Liver (tissue), 3 donors: ENCODE measurements at regions not wholly inside any gene's neighbourhood (a gene's known extent, or its start where the extent isn't known, plus 50 kb on each side); places are given as distances from the start of the nearest gene placed in this dataset.

Experiments used
- EGR1 ChIP-seq, 2 donors: IDR thresholded peaks; 2 replicates each; pipeline ENCODE4 v1.6.1; 2016 to 2018; ENCODE audit warnings: antibody characterized with exemption in 2 of 2, low read depth in 2 of 2
- GABPA ChIP-seq, 2 donors: IDR thresholded peaks in 1 of 2; conservative IDR thresholded peaks in 1 of 2; 2 replicates each; pipeline ENCODE4 v1.6.1; 2016; ENCODE audit warnings: antibody characterized with exemption in 2 of 2, mild to moderate bottlenecking in 1 of 2, moderate library complexity in 1 of 2
- JUND ChIP-seq, 2 donors: IDR thresholded peaks; 2 replicates each; pipeline ENCODE4 v1.6.1; 2016; ENCODE audit warnings: antibody characterized with exemption in 2 of 2
- RAD21 ChIP-seq, 2 donors: IDR thresholded peaks; 2 replicates each; pipeline ENCODE4 v1.6.1; 2016; ENCODE audit warnings: antibody characterized with exemption in 2 of 2, mild to moderate bottlenecking in 2 of 2
- RXRA ChIP-seq, 2 donors: IDR thresholded peaks; 2 replicates each; pipeline ENCODE4 v1.6.1; 2017 to 2018; ENCODE audit warnings: antibody characterized with exemption in 2 of 2, mild to moderate bottlenecking in 1 of 2
- TAF1 ChIP-seq: conservative IDR thresholded peaks from 2 replicates; pipeline ENCODE4 v1.6.1; 2016; ENCODE audit warnings: antibody characterized with exemption, mild to moderate bottlenecking
- YY1 ChIP-seq: IDR thresholded peaks from 2 replicates; pipeline ENCODE4 v1.6.1; 2016; ENCODE audit warnings: antibody characterized with exemption, mild to moderate bottlenecking
- TF ChIP-seq, protein P1 (sequence below): fragments of 150-350 bp; IDR thresholded peaks from 2 replicates; pipeline ENCODE4 v1.5.1; 2017; ENCODE audit warnings: improper control_type of control experiment, low read depth, low read length; ENCODE audit not compliant: missing input control
- TF ChIP-seq, protein P2 (sequence below): IDR thresholded peaks from 2 replicates; pipeline ENCODE4 v1.6.1; 2016; ENCODE audit warnings: antibody characterized with exemption, mild to moderate bottlenecking
- donor health status: healthy.
- donor health status: healthy.

DNA sequence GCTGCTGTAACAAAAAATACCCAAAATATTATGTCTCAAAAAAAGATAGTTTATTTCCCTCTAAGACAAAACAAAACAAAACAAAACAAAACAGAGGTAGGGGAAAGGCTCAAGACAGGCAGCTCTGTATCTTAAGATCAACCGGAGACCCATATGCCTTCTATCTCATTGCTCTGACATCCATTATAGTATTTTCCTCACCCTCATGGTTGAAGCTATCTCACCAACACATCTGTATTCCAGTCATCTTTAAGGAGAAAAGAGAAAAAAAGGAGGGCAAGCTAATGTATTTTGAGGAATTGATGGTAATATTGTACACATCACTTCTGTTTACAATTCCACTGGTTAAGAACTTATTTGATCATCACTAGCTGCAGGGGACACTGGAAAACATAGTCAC, 239.7 kb downstream of the ICOS start:
- TF ChIP-seq RAD21 (IDR thresholded peaks at IDR 0.05) (no peak), JUND (IDR thresholded peaks at IDR 0.05) (no peak), RXRA (IDR thresholded peaks at IDR 0.05) (no peak), GABPA (IDR thresholded peaks at IDR 0.05 in 1 of 2, conservative IDR thresholded peaks at IDR 0.05 in 1 of 2) (no peak), EGR1 (IDR thresholded peaks at IDR 0.05; ENCODE audit: low read depth in 2 of 2) (no peak), TAF1 (no peak), YY1 (no peak)
- TF ChIP-seq, protein P1, sequence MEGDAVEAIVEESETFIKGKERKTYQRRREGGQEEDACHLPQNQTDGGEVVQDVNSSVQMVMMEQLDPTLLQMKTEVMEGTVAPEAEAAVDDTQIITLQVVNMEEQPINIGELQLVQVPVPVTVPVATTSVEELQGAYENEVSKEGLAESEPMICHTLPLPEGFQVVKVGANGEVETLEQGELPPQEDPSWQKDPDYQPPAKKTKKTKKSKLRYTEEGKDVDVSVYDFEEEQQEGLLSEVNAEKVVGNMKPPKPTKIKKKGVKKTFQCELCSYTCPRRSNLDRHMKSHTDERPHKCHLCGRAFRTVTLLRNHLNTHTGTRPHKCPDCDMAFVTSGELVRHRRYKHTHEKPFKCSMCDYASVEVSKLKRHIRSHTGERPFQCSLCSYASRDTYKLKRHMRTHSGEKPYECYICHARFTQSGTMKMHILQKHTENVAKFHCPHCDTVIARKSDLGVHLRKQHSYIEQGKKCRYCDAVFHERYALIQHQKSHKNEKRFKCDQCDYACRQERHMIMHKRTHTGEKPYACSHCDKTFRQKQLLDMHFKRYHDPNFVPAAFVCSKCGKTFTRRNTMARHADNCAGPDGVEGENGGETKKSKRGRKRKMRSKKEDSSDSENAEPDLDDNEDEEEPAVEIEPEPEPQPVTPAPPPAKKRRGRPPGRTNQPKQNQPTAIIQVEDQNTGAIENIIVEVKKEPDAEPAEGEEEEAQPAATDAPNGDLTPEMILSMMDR: no peak
- TF ChIP-seq, protein P2, sequence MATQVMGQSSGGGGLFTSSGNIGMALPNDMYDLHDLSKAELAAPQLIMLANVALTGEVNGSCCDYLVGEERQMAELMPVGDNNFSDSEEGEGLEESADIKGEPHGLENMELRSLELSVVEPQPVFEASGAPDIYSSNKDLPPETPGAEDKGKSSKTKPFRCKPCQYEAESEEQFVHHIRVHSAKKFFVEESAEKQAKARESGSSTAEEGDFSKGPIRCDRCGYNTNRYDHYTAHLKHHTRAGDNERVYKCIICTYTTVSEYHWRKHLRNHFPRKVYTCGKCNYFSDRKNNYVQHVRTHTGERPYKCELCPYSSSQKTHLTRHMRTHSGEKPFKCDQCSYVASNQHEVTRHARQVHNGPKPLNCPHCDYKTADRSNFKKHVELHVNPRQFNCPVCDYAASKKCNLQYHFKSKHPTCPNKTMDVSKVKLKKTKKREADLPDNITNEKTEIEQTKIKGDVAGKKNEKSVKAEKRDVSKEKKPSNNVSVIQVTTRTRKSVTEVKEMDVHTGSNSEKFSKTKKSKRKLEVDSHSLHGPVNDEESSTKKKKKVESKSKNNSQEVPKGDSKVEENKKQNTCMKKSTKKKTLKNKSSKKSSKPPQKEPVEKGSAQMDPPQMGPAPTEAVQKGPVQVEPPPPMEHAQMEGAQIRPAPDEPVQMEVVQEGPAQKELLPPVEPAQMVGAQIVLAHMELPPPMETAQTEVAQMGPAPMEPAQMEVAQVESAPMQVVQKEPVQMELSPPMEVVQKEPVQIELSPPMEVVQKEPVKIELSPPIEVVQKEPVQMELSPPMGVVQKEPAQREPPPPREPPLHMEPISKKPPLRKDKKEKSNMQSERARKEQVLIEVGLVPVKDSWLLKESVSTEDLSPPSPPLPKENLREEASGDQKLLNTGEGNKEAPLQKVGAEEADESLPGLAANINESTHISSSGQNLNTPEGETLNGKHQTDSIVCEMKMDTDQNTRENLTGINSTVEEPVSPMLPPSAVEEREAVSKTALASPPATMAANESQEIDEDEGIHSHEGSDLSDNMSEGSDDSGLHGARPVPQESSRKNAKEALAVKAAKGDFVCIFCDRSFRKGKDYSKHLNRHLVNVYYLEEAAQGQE: no peak
